IPS-NIHi7 (cell line): ENCODE measurements at regions not wholly inside any gene's neighbourhood (a gene's known extent, or its start where the extent isn't known, plus 50 kb on each side); places are given as distances from the start of the nearest gene placed in this dataset.
A peak's percentile ranks its signal among the peaks of the same experiment; 100 is the strongest.

Experiments
- DNase-seq: peaks from one replicate; pipeline ENCODE4 v3.0.0; 2012; ENCODE audit warnings: mixed read lengths; ENCODE audit errors: extremely low spot score

GRCh38 chr1:4915154-4915553 lies 260.7 kb downstream of the AJAP1 start:
- DNase-seq = no peak

DNA sequence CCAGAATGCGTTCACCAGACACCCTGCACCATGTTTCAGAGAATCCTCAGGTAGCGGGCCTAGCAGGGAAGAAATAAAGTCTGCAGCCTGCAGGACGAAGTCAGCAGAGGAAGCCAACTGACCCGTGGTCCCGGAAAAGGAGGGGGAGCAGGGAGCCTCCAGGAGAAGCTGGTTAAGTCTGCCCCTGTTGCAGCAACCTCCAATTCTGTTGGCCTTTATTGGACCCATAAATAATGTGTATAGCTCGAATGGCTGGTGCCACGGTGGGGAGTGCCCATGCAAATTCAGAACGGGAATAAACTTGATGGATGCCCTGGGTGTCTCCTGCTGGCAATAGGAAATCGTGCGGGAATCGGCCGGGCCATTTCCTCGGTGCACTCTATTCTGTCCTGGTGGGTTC lies 254.1 kb downstream of the AJAP1 start:
- no peak for DNase-seq

- no peak for DNase-seq
Measured at GRCh38 chr1:4894566-4894965, 240.2 kb downstream of the AJAP1 start.

DNA sequence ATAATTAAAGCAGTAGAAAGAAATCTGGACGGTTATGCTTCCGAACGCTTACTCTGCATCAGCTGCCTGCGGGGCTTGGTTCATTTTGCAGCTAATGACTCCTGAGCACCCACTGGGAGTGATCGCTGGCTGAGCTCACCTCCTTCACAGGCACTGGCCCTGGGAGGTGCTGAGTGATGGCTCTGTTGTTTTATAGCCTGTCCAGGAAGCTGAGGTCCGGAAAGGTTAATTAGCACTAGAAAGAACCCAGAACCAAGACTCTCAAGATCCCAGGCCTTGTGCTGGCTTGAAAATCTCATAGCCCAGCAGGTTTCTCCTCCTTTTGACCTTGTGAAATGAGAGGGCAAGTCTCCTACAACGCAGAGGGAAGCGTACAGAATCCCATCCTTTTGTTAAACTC lies 226.2 kb downstream of the AJAP1 start:
- peak; percentile 68 for DNase-seq

- DNase-seq = no peak
Measured at GRCh38 chr1:4877426-4877825, 223.0 kb downstream of the AJAP1 start.

GRCh38 chr1:4871373-4871772 lies 217.0 kb downstream of the AJAP1 start:
- no peak for DNase-seq

DNA sequence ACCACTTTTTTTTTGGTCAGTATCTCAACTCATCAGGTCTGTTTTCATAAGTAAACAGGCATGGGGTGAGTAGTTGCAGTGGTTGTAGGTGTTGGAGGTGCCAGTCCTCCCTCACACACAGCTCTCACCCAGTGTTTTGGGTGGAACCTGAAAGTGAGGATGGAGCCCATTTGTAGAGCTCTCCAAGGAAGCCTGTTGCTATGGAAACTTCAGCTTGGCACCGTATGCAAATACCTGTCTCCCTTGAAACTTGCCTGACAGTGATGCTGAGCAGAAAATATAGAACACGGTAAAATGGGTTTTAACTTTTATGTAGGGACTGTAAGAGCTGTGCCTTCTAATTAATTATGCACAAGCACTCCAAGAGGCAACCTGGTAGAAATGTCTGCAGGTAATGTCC lies 214.1 kb downstream of the AJAP1 start:
- DNase-seq = no peak

DNA sequence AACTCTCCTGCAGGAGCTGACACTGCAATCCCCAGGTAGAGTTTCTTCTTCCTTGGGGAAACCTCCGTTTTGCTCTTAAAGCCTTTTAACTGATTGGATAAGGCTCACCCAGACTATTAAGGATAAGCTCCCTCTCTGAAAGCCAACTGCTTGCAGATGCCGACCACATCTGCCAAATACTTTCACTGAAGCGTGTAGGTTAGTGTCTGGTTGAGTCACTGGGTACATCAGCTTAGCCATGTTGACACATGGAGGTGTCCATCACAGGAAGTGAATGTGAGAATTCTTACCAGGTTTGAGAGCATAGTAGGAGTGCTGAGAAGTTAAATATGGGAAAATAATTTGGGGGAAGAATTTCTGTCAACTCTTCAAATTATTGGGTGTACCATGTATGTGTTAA lies 202.0 kb downstream of the AJAP1 start:
- DNase-seq = no peak

DNA sequence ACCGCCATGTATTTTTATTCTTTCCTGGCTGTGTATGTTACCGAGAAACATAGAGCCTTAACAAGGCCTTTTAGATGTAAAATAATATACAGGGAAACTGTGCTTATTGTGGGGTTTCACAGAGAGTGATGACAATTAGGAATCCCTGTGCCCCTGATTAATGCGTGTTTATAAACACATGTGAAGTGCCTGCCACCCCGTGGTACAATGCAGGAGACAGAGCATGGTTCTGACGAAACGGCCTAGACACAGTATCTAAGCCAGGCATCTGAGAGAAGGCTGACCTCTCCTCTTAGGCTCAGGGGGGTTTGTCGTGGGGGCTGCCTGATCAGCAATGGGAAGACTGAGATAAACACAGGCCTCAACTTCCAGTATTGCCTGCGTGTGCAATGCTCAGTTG lies 200.0 kb downstream of the AJAP1 start:
- no peak for DNase-seq

GRCh38 chr1:4853904-4854303 lies 199.5 kb downstream of the AJAP1 start:
- no peak for DNase-seq

DNA sequence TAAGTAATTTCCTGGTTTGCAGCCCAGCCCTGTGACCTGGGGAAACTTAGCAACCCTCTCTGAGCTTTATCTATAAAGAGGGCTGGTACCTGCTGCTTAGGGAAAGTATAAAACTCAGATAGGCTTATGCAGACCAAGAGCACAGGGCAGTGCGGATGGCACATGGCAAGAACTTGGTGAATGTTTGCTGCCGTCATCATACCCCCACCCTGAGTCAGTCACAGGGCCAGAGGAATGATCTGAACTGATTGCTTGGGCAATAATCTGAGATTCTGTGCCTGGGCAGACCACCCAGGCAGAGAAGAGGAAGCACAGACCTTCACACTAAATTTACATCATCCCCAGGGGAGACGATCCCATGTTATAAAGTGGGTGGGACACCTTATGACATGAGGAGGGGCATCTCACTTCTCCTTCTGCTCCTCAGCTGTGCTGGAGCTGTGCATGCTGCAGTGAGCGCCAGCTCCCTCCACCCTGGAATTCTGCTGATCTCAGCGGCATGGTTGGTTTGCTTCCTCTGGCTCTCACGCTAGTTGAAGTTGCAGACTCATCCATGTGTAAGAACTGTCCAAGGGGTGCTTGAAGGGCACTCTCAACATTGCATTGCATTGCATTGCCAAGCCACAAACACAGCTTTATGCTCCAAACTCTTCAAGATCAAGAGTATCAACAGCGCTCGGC lies 197.1 kb downstream of the AJAP1 start:
- DNase-seq = no peak

- no peak for DNase-seq
Measured at GRCh38 chr1:4848431-4848830, 194.0 kb downstream of the AJAP1 start.

GRCh38 chr1:4847711-4848110 lies 193.3 kb downstream of the AJAP1 start:
- no peak for DNase-seq
